Lower leg skin (tissue), 4 donors: ENCODE measurements at regions not wholly inside any gene's neighbourhood (a gene's known extent, or its start where the extent isn't known, plus 50 kb on each side); places are given as distances from the start of the nearest gene placed in this dataset.
"Not testable (repeated sequence)": the region's sequence is repeated elsewhere in the genome, so short reads cannot be mapped to it uniquely, and the experiment has no call there.

Experiments used
- DNase-seq, 2 donors: peaks; one replicate each; pipeline ENCODE4 v3.0.0-alpha.2; 2019; ENCODE audit warnings: low spot score in 2 of 2
- H3K4me3 ChIP-seq: fragments of 200-600 bp; sonication (generic); 2 replicates; pipeline ENCODE4 v1.5.1; 2017; ENCODE audit warnings: mild to moderate bottlenecking, low read depth; ENCODE audit not compliant: poor library complexity, severe bottlenecking
- CTCF ChIP-seq, 3 donors: fragments of 450-650 bp; IDR thresholded peaks; one replicate each; pipeline ENCODE4 v1.5.1; 2016; ENCODE audit warnings: antibody characterized with exemption in 3 of 3, mild to moderate bottlenecking in 3 of 3, moderate library complexity in 2 of 3
- POLR2A ChIP-seq, 2 donors: fragments of 450-650 bp; IDR thresholded peaks; one replicate each; pipeline ENCODE4 v1.6.1; 2016 to 2017; ENCODE audit warnings: antibody characterized with exemption in 2 of 2, mild to moderate bottlenecking in 1 of 2, moderate library complexity in 1 of 2
- WGBS, 2 donors: methylation state at CpG; one replicate each; pipeline ENCODE4 v1.1.5; 2018; 5-methylcytosine and 5-hydroxymethylcytosine counted together
- intact Hi-C: fragments of 100-400 bp; cut with DNase I; formaldehyde crosslinking; loops from one replicate; pipeline ENCODE4 v1.15.0; 2023; ENCODE audit warnings: low total_unique reads

DNA sequence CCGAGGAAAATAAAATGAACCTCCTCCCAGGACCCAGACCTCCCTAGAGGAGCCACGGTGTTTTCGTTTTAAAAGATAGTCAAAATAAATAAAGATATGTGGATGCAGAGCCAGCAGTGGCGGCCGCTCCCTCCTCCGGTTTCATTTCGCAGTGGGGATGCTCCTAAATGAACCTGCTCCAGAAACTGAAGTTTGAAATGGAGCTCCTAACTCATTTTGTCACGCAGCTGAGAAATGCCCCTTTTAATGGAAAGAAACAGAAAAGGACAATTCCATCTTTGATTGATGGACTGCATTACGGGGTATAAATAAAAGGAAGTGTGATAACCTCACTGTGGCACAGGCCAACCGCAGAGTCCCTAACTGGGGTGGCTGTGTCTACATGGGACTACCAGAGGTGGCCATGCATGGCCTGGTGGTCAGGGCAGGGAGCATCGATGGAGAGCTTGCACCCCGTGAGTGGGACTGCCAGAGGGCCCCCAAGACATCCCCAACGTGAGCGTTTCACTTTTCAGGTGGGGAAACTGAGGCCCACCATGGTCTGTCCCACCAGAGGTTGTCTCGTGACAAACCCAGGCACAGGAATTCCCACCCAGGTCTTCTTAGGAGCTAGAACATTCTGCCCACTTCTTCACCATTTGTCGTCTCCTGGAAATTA lies 426.6 kb downstream of the BRD1 start:
- DNase-seq = peak in 1 of 2 donors; percentile 1
- TF ChIP-seq CTCF (IDR thresholded peaks at IDR 0.05) (no peak), POLR2A (IDR thresholded peaks at IDR 0.05) (no peak)
- no peak overlapping the region for H3K4me3 ChIP-seq
- intact Hi-C loops = no loop called here
- 85 to 86% methylated on average over 16 of the region's 16 CpGs for WGBS, 2 donors

DNA sequence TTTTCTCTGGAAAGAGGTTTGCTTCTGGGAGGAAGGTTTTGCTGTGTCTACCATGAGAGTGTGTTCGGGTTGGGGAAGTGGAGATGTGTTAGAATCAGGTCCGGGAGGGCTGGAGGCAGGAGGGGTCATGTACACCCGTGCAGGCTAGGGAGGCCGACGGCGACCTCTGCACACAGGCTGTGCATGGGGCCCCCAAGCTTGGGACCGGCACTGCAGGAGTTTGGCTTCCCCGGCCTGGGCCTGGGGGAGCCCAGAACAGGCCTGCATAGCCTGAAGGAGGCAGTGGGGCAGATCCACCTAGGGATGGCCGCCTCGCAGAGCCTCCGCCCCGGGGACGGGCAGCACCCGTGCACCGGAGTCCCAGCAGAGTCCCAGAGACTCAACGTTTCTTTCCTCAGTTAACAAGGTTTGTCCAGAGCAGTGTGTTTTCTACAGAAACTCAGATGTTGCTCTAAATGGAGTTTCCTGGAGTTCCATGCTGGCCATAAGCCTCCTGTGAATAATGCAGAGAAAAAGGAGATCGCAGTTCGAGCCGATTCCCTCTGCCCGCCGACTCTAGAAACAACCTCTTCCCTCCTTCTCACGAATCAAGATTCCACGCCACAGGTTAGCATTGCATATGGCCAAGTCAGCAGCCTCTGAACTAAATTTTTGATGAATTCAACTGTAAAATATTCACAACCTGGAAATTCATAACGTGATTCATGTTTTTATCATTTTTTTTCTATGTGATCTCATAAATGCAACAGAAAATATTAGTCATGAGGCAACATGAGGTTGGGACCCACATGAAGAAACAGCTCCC lies 427.3 kb downstream of the BRD1 start:
- no peak for TF ChIP-seq POLR2A (IDR thresholded peaks at IDR 0.05)
- 85% methylated on average over 24 of the region's 24 CpGs for WGBS, 2 donors
- DNase-seq = peak in 1 of 2 donors; percentile 6
- H3K4me3 ChIP-seq = no peak overlapping the region
- intact Hi-C loops = no loop called here

DNA sequence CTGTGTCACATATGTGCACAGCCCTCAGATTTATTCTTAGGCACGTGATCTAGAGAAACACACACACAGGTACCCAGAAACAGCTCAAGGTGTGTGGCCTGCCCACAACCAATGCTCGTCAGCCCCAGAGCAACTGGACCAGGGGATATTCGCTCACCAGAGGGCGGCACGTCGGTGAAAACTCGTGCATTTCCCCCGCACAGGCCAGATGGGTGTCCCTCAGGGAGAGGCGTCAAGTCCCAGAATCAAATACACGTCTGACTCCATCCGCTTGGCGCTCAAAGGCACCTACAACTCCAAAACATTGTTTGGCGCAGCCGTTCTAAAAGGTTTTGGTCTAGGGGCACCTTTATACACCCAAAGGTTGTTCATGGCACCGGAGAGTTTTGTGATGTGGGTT lies 429.0 kb downstream of the BRD1 start:
- peak in 1 of 2 donors; percentile 10 for DNase-seq
- TF ChIP-seq CTCF (IDR thresholded peaks at IDR 0.05) = no peak
- 79 to 81% methylated on average over 15 of the region's 15 CpGs for WGBS, 2 donors
- H3K4me3 ChIP-seq = no peak overlapping the region
- intact Hi-C loops = no loop called here

GRCh38 chr22:49398115-49398514 lies 429.6 kb downstream of the BRD1 start:
- intact Hi-C loops = no loop called here
- DNase-seq = peak in 1 of 2 donors; percentile 2
- TF ChIP-seq CTCF (IDR thresholded peaks at IDR 0.05) (no peak), POLR2A (IDR thresholded peaks at IDR 0.05) (no peak)
- 83 to 88% methylated on average over 11 to 17 of the region's 17 CpGs for WGBS, 2 donors
- no peak overlapping the region for H3K4me3 ChIP-seq

GRCh38 chr22:49396817-49397216 lies 430.9 kb downstream of the BRD1 start:
- no peak overlapping the region for H3K4me3 ChIP-seq
- WGBS, 2 donors = 67 to 82% methylated on average over 11 of the region's 11 CpGs
- TF ChIP-seq CTCF (IDR thresholded peaks at IDR 0.05) (no peak), POLR2A (IDR thresholded peaks at IDR 0.05) (no peak)
- intact Hi-C loops = no loop called here
- DNase-seq = peak in 1 of 2 donors; percentile 1

DNA sequence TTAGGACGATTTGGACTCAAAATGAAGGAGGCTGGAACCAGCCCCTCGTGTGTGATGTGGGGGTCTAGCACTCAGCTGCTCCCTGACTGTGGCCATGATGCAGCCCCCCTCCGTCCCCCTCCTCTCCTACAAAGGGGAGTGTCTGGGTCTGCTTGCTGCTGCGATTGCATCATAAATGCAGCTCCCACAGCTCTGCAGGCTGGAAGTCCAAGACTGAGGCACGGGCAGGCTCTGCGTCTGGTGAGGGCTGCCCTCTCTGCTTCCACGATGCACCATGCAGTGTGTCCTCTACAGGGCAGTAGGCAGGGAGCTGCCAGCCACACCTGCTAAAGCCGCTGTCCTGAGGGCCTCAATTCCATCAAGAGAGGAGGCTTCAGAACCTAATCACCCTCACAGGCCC lies 432.1 kb downstream of the BRD1 start:
- 65 to 70% methylated on average over 4 to 8 of the region's 8 CpGs for WGBS, 2 donors
- intact Hi-C loops = no loop called here

DNA sequence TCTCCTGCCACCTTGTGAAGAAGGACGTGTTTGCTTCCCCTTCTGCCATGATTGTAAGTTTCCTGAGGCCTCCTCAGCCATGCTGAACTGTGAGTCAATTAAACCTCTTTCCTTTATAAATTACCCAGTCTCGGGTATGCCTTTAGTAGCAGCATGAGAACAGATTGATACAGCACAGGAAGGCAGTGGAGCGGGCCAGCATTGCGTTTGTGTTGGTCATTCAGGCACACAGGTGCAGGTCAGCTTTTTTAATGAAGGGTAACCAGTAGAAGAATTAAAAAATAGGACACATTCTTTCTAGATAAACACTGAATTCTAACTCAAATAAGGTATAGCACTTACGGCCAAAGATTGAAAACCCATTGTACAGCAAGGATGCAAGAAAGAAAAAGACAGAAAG lies 432.6 kb downstream of the BRD1 start:
- DNase-seq, H3K4me3 ChIP-seq, intact Hi-C loops: not testable (repeated sequence)
- 81 to 86% methylated on average over 5 of the region's 5 CpGs for WGBS, 2 donors

More for the DNA sequence above, 432.1 kb downstream of the BRD1 start:
- H3K4me3 ChIP-seq = no peak overlapping the region
- DNase-seq = peak in 1 of 2 donors; percentile 59
- no peak for TF ChIP-seq POLR2A (IDR thresholded peaks at IDR 0.05)
- no peak for TF ChIP-seq CTCF (IDR thresholded peaks at IDR 0.05)
